Activated CD4-positive, alpha-beta T cell treated with anti-CD3 and anti-CD28 coated beads, Interleukin-2, amount 50 U/mL, for 48 hours (primary cell): ENCODE measurements at regions not wholly inside any gene's neighbourhood (a gene's known extent, or its start where the extent isn't known, plus 50 kb on each side); places are given as distances from the start of the nearest gene placed in this dataset.
"Not testable (repeated sequence)": the region's sequence is repeated elsewhere in the genome, so short reads cannot be mapped to it uniquely, and the experiment has no call there.

ENCODE experiments used
- DNase-seq, 2 experiments: peaks; one replicate each; pipeline ENCODE4 v3.0.0-alpha.2; 2020

- no peak for DNase-seq
Observed at GRCh38 chr9:119726035-119726434, 356.8 kb upstream of the BRINP1 start.

- DNase-seq: no peak
Observed at GRCh38 chr9:119722384-119722783, 353.1 kb upstream of the BRINP1 start.

DNA sequence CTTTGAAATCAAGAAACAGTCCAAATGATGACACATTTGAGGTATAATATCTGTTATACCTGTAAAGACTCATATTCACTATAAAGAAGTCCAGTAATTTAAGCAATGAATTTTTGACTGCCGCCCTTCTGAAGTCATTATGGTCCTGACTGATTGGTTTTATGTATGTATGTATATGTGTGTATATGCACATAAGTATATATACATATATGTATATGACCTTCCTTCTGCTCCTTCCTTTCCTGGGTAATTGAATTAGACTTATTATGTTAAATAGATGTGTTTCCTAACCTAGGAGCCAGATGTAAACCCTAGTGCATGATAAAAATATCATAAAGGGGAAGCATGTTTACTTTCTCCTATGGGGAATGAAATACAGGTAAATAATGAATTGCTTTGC is 343.1 kb upstream of the BRINP1 start:
- no peak for DNase-seq

- DNase-seq: no peak
Observed at GRCh38 chr9:119709431-119709830, 340.2 kb upstream of the BRINP1 start.

- no peak for DNase-seq
Observed at GRCh38 chr9:119707228-119707845, 338.1 kb upstream of the BRINP1 start.

DNA sequence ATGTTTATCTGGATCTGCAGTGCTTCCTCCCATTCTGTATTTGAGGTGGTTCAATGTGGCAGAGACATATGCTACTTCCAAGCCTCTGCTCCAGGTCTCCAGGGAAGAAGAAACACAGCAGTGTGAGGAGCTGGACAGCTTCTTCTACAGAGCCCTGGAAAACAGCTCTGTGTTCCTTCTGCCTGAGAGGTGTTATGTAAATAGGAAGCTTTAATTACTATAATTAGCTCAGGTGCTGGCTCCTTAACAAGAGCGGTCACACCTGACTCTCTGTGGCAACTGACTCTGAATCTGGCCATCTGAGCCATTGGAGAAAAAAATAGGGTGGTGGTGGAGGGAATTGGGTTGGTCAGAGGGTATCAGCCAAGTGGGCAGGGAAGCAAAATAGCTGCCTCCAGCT is 332.4 kb upstream of the BRINP1 start:
- no peak for DNase-seq

- DNase-seq: no peak
Observed at GRCh38 chr9:119698535-119698934, 329.3 kb upstream of the BRINP1 start.

- no peak for DNase-seq
Observed at GRCh38 chr9:119697996-119698395, 328.8 kb upstream of the BRINP1 start.

DNA sequence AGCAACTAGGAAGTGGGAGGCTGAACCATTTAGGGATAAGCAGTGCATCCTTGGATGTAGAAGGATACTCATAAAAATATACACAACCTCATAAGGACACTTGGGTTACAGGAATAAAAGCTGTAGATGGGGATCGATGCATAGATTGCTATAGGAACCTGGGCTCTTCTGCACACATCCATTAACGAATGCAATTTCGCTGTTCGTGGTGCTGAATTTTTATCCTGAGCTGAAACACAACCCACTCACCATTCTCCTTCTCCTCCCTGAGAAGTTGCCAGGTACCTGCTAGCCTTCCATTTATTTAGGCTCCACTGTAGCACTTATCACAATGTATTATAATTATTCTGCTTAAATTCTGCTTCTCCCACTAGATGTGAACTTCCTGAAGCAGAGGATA is 320.6 kb upstream of the BRINP1 start:
- DNase-seq: no peak

- DNase-seq: no peak
Observed at GRCh38 chr9:119688547-119688946, 319.3 kb upstream of the BRINP1 start.

DNA sequence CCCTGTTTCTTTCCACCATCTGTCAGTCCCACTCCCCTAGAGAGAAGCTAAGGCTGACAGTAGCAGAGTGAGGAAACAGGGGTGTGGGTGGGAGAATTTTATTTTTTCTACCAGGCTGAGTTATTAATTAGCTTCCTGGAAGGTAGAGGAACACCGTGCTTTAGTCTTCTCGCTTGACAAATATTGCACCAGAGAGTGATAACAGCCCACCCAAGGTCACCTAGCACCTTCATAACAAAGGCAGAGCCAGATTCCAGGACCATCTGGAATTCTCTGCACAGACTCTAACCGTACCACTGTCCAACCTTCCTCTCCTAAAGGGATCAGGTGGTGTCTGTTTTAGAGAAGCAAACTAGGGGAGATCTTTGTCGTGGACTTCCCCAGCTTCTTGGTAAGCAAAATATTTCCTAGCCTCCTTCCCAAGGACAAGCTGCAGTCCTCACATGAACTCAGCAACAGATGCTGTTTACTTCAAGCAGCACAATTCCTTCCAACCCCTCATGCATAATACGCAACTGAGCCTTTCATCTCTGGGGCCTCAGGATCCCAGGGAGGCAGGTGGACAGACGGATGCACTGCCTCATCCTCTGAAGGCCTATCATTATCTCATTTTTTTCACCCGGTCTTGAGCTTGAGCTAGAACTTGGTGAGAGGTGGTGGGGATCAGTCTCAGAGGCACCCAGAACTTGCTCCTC is 308.7 kb upstream of the BRINP1 start:
- no peak for DNase-seq

GRCh38 chr9:119675951-119676350 is 306.7 kb upstream of the BRINP1 start:
- no peak for DNase-seq

DNA sequence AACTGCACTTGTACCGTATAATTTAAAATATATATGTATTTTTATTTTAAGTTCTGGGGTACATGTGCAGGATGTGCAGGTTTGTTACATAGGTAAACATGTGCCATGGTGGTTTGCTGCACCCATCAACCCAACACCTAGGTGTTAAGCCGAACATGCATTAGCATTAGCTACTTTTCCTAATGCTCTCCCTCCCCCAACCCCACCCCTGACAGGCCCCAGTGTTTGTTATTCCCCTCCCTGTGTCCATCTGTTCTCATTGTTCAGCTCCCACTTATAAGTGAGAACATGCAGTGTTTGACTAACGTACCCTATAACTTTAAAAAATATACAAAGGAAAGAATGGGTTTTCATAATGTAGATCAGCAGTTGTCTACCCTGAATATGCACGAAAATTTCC is 303.5 kb upstream of the BRINP1 start:
- DNase-seq: not testable (repeated sequence)

- DNase-seq: no peak
Observed at GRCh38 chr9:119667916-119668315, 298.7 kb upstream of the BRINP1 start.

DNA sequence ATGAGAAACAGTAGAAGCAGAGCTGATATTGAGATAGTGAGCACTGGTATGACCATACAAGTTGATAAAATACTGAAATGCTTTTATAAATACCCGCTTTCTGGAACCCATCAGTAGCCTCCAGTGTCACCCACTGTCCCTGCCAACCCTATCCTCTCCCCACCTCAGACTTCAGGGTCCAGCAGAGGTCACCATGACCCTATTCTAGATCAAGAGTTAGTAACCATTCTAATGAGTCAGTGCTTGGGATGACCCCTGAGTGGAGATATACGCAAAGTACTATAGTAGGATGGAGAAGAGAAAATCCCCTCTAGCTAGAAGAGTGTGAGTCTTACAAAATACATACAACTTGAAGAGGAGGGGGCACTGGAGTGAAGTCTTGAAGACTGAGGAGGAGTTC is 297.9 kb upstream of the BRINP1 start:
- DNase-seq: no peak

GRCh38 chr9:119662329-119662728 is 293.1 kb upstream of the BRINP1 start:
- DNase-seq: no peak

GRCh38 chr9:119652931-119653330 is 283.7 kb upstream of the BRINP1 start:
- no peak for DNase-seq

DNA sequence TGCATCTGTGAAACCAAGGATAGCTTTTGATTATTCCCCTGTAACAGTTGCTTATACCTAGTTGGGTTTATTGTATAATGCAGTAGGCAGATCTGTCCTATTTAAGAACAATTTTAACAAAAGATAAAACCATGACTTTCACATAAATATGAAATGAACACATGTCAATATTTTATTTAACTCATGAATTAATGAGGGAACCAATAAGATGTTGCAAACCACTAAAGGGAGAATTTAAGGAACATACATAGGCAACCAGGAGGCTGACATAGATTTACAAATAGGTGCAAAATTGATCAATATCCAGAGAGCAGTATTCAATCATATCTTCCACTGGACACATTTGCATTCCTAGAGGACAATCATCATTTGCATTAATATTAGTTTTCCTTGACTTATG is 280.0 kb upstream of the BRINP1 start:
- no peak for DNase-seq

DNA sequence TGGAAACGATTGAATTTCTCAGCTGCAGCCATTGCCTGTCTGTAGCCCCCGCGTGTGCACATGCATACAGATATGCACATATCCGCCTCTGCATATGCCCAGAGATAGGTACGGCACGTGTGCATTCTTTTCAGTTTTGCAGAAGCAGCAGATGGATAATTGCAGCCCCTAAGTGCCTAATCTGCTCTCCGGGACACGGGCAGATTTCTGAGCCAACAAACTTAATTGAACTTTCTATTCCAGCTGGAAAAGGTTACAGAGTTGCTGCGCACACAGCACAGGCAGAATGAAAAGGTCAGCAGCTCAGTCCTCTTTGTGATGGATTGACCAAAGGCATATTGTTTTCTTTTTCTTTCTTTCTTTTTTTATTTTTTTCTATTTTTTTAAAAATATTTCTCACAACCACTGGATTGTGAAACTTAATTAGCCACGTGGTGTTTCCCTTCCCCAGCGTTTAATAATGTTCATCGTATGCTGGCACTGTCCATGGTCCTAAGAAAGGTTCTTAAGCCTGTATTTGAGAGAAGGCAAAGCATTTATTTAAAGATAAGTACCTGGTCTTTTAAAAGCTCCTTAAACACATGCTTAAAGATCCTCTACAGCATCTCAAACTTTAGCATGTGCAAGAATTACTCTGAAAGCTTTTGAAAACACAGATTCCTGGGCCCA is 270.2 kb upstream of the BRINP1 start:
- DNase-seq: no peak

DNA sequence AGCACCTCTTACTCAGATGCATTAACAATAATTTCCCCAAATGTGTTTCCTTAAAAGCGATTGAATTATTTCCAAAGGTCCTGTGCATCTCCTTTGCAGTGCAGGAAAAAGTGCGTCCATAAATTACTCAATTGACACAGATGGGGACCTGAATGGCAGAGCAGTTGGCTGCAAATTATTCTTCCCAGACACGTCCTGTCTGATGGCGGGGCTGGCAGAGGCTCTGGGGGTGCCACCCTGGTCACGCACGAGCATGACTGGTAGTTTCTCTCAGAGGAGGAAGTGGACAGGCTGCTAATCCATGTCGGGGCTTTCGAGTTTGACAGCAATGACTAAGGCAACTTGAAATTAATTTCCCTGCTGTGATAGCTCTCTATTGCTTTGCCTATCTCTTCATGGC is 264.8 kb upstream of the BRINP1 start:
- DNase-seq: no peak

DNA sequence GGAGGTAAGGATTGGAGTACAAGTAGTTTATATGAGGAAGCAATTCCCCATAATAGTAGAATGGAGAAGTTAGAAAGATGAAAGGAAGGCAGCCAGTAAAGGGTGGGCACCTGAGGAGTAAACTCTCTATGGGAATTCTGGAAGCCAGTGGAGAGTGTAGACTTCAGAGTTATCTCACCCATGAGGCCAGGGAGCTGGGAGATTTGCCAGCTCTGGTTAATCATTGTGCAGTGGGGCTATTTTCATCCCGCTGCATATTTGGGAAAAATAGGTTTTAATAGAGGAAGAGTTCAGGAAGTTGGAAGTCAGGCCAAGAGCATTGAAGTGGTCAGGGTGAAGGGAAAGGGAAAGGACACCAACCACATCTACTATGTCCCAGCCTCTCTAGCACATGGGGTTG is 242.3 kb upstream of the BRINP1 start:
- DNase-seq: no peak

GRCh38 chr9:119609277-119609971 is 240.2 kb upstream of the BRINP1 start:
- no peak for DNase-seq

DNA sequence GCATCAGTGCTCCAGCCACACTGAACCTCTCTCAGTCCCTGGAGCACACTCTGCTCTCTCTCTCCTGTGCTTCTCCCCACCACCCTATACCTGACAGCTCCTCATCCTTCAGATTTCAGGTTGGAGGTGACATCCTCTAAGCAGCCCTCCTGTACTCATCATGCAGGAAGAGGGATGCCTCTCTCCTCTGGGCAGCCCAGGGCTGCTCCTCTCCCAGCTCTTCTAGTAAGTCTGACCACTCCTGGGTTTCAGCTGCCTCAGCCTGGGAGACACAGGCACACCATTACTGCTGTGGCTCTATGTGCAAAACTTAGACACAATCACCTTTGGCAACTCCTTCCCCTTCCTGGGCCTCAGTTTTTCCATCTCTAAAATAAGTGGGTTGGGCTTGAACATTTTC is 232.4 kb upstream of the BRINP1 start:
- DNase-seq: no peak

- no peak for DNase-seq
Observed at GRCh38 chr9:119597499-119597898, 228.3 kb upstream of the BRINP1 start.
